SK-N-MC (cell line): ENCODE measurements at regions not wholly inside any gene's neighbourhood (a gene's known extent, or its start where the extent isn't known, plus 50 kb on each side); places are given as distances from the start of the nearest gene placed in this dataset.

Experiments used
- EZH2 ChIP-seq: fragments of 200-600 bp; sonication (generic); IDR thresholded peaks from one replicate; pipeline ENCODE4 v1.6.1; 2017; ENCODE audit warnings: antibody characterized with exemption
- FOXP2 ChIP-seq: optimal IDR thresholded peaks from 2 replicates; pipeline ENCODE3; 2011; ENCODE audit warnings: mild to moderate bottlenecking, moderate library complexity; ENCODE audit not compliant: insufficient read depth; ENCODE audit errors: extremely low read length, control extremely low read depth
- POLR2AphosphoS5 ChIP-seq: IDR thresholded peaks from 2 replicates; pipeline ENCODE4 v1.6.1; 2012; ENCODE audit warnings: mild to moderate bottlenecking, low read depth, low read length, borderline replicate concordance

DNA sequence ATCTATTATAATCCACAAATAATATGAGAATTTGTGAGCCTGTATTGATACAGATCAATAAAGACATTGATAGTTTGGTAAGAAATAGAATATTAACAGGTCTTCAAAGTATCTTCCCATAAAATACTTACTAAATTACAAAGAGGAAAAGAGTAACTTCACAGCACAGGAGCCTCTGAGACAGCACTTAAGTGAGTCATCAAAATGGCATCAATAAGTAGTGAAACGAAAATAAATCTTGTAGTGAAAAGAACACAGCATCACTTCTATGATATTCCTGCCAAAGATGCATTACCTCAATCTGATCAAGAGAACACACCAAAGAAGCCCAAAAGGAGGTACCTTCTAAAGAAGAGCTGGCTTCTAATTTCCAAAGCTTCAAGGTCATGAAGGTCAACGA is 116.4 kb downstream of the CBLN2 start:
- no peak for TF ChIP-seq EZH2
- no peak for TF ChIP-seq POLR2AphosphoS5
- TF ChIP-seq FOXP2, result no peak
